ENCODE measurements at regions not wholly inside any gene's neighbourhood (a gene's known extent, or its start where the extent isn't known, plus 50 kb on each side); places are given as distances from the start of the nearest gene placed in this dataset.

DNA sequence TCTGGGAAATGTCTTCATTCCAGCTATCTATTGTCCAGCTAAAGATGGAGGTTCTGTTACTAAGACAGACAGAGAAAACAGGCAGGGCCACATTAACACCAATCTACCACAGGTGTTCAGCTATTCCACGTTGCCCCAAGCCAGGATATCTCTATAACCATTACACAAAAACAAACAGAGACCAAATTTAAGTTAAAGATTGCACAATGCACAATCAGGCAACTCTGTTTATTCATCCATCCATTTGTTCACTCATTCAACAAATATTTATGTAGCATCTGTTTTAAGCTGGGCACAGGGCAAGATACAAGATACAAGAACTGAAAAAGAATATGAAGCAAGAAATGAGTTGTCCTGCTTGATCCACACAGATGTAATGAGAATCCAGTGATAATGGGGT lies 629.0 kb downstream of the MED13L start:
- no peaks in the 10 kb centered on the region for H3K4me1 ChIP-seq
- no peak for DNase-seq
- intact Hi-C loops (cut with DNase I): no loop called here
- H3K9me3 ChIP-seq: peaks cover 3% of the 10 kb centered on the region
- no peaks in the 10 kb centered on the region for H3K36me3 ChIP-seq (ENCODE audit: insufficient read depth in 1 of 2, low read depth in 1 of 2)
- WGBS, 3 donors: 37 to 39% (median 38%) methylated on average over 1 of the region's 1 CpG
- ATAC-seq: no peak
- H3K27ac ChIP-seq: no peak overlapping the region
- peaks cover 0 to 4% (median 0%) of the 10 kb centered on the region in 3 donors for H3K27me3 ChIP-seq (ENCODE audit: insufficient read depth in 3 of 3, low read length in 2 of 3)
- TF ChIP-seq, protein P1, sequence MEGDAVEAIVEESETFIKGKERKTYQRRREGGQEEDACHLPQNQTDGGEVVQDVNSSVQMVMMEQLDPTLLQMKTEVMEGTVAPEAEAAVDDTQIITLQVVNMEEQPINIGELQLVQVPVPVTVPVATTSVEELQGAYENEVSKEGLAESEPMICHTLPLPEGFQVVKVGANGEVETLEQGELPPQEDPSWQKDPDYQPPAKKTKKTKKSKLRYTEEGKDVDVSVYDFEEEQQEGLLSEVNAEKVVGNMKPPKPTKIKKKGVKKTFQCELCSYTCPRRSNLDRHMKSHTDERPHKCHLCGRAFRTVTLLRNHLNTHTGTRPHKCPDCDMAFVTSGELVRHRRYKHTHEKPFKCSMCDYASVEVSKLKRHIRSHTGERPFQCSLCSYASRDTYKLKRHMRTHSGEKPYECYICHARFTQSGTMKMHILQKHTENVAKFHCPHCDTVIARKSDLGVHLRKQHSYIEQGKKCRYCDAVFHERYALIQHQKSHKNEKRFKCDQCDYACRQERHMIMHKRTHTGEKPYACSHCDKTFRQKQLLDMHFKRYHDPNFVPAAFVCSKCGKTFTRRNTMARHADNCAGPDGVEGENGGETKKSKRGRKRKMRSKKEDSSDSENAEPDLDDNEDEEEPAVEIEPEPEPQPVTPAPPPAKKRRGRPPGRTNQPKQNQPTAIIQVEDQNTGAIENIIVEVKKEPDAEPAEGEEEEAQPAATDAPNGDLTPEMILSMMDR (IDR thresholded peaks at IDR 0.05): no peak
- no peak overlapping the region for H3K4me3 ChIP-seq

- TF ChIP-seq, protein P1 (IDR thresholded peaks at IDR 0.05): no peak
- DNase-seq: no peak
- H3K36me3 ChIP-seq (ENCODE audit: insufficient read depth in 1 of 2, low read depth in 1 of 2): no peaks in the 10 kb centered on the region
- H3K9me3 ChIP-seq: peaks cover 3% of the 10 kb centered on the region
- no peak for ATAC-seq
- 96 to 98% (median 97%) methylated on average over 2 of the region's 2 CpGs for WGBS, 3 donors
- intact Hi-C loops (cut with DNase I): no loop called here
- no peaks in the 10 kb centered on the region for H3K4me1 ChIP-seq
- H3K27me3 ChIP-seq (ENCODE audit: insufficient read depth in 3 of 3, low read length in 2 of 3): peaks cover 0 to 3% (median 0%) of the 10 kb centered on the region in 3 donors
- no peak overlapping the region for H3K4me3 ChIP-seq
- no peak overlapping the region for H3K27ac ChIP-seq
Measured at GRCh38 chr12:115646210-115646609, 631.3 kb downstream of the MED13L start.

DNA sequence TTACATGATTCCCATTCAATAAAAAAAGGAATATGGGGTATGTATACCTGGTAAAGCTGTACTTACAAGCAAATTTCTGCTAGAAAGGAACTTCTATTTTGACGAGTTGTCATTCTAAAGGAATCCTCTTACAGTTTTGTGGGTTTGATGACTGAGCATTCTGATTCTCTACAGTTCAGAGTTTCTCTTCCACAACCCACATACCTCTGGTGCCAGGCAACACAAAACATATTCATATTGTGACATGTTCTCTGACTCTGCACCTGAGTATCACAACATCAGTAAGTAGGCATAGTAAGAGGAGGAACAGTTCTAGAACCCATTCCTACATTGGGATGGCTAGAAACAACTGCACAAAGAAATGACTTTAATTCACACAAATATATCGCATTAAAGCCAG lies 636.6 kb downstream of the MED13L start:
- Histone ChIP-seq H3K9me3 (no peaks in the 10 kb centered on the region), H3K36me3 (ENCODE audit: insufficient read depth in 1 of 2, low read depth in 1 of 2) (no peaks in the 10 kb centered on the region), H3K27me3 (ENCODE audit: insufficient read depth in 3 of 3, low read length in 2 of 3) (peaks cover 0 to 9% (median 0%) of the 10 kb centered on the region in 3 donors), H3K27ac (no peak overlapping the region), H3K4me3 (no peak overlapping the region), H3K4me1 (no peaks in the 10 kb centered on the region)
- 84 to 88% (median 84%) methylated on average over 2 of the region's 2 CpGs for WGBS, 3 donors
- DNase-seq: no peak
- no peak for ATAC-seq
- TF ChIP-seq, protein P1 (IDR thresholded peaks at IDR 0.05): no peak
- intact Hi-C loops (cut with DNase I): no loop called here

GRCh38 chr12:115639648-115640012 lies 637.9 kb downstream of the MED13L start:
- Histone ChIP-seq H3K9me3 (no peaks in the 10 kb centered on the region), H3K4me3 (no peak overlapping the region), H3K36me3 (ENCODE audit: insufficient read depth in 1 of 2, low read depth in 1 of 2) (no peaks in the 10 kb centered on the region), H3K27me3 (ENCODE audit: insufficient read depth in 3 of 3, low read length in 2 of 3) (peaks cover 0 to 9% (median 0%) of the 10 kb centered on the region in 3 donors), H3K4me1 (no peaks in the 10 kb centered on the region), H3K27ac (no peak overlapping the region)
- intact Hi-C loops (cut with DNase I): no loop called here
- ATAC-seq (no peak), DNase-seq (no peak)
- TF ChIP-seq, protein P1 (IDR thresholded peaks at IDR 0.05): no peak
- WGBS, 3 donors: 54 to 59% (median 56%) methylated on average over 5 of the region's 5 CpGs

All from psoas muscle (tissue), 7 donors.